Skeletal muscle satellite cell (primary cell): ENCODE measurements at regions not wholly inside any gene's neighbourhood (a gene's known extent, or its start where the extent isn't known, plus 50 kb on each side); places are given as distances from the start of the nearest gene placed in this dataset.

Source experiments
- H3K27me3 ChIP-seq: 2 replicates; pipeline ENCODE4 v1.7.0; 2013; ENCODE audit warnings: low read length; ENCODE audit not compliant: control insufficient read depth, insufficient read depth
- H3K36me3 ChIP-seq: 2 replicates; pipeline ENCODE4 v1.7.0; 2013; ENCODE audit warnings: mild to moderate bottlenecking, control low read depth, low read length; ENCODE audit not compliant: insufficient read depth
- H3K4me1 ChIP-seq: 2 replicates; pipeline ENCODE4 v1.7.0; 2013; ENCODE audit warnings: low read length; ENCODE audit not compliant: control insufficient read depth, insufficient read depth
- H3K4me2 ChIP-seq: 2 replicates; pipeline ENCODE4 v1.7.0; 2013; ENCODE audit warnings: mild to moderate bottlenecking, low read length
- H3K4me3 ChIP-seq: 2 replicates; pipeline ENCODE4 v1.7.0; 2013; ENCODE audit warnings: low read length
- H3K9ac ChIP-seq: 2 replicates; pipeline ENCODE4 v1.7.0; 2013; ENCODE audit warnings: mild to moderate bottlenecking, low read depth, low read length, moderate library complexity
- H3K9me3 ChIP-seq: replicated peaks from 2 replicates; pipeline ENCODE4 v1.7.0; 2013; ENCODE audit warnings: mild to moderate bottlenecking, control low read depth, low read length

GRCh38 chr10:125264757-125265578, 104.6 kb upstream of the CTBP2 start:
- Histone ChIP-seq H3K4me3 (no peak overlapping the region), H3K36me3 (no peaks in the 10 kb centered on the region), H3K27me3 (peaks cover 3% of the 10 kb centered on the region), H3K9me3 (no peaks in the 10 kb centered on the region), H3K9ac (no peak overlapping the region), H3K4me1 (no peaks in the 10 kb centered on the region), H3K4me2 (no peak overlapping the region)

DNA sequence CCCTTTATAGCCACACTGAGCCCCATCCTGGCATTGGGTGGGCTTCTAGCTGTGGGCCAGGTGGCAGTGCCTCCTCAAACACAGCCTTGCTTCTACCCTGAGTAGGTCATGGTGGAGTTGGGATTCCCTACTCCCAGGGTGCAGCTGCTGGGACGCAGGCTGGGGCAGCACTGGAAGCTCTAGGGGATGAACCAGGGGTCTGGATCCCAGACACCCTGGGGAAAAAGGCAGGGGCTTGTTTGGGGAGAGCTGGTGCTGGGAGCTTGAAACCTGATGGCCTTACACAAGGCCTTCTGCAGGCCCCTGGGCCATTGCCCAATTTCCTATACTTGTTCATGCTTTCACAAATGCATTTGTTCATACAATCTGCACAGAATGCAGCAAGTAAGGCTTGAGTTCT, 103.7 kb upstream of the CTBP2 start:
- H3K36me3 ChIP-seq = no peaks in the 10 kb centered on the region
- no peaks in the 10 kb centered on the region for H3K4me1 ChIP-seq
- H3K9me3 ChIP-seq = no peaks in the 10 kb centered on the region
- H3K4me2 ChIP-seq = no peak overlapping the region
- H3K4me3 ChIP-seq = no peak overlapping the region
- peaks cover 3% of the 10 kb centered on the region for H3K27me3 ChIP-seq
- no peak overlapping the region for H3K9ac ChIP-seq

- Histone ChIP-seq H3K27me3 (peaks cover 3% of the 10 kb centered on the region), H3K4me3 (no peak overlapping the region), H3K4me1 (no peaks in the 10 kb centered on the region), H3K9ac (no peak overlapping the region), H3K36me3 (no peaks in the 10 kb centered on the region), H3K4me2 (no peak overlapping the region), H3K9me3 (no peaks in the 10 kb centered on the region)
These were observed 103.2 kb upstream of the CTBP2 start for GRCh38 chr10:125263551-125263950.

DNA sequence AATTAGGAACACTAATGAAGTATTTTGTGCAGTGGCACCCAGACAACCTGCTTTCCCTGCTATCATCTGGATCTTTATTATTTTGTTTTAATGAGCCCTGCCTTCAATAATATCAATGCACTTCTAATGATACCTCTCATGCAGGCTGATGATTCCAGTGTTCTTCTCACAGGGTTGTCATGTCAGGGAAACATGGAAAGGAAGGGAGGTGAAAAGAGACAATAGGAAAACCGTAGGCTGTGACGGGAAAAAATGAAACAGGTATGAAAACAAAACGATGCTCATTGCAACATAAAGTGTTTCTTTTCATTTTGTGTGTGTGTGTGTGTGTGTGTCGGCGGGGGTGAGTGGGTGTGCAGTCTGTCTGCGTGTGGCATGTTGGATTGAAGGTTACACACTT, 102.6 kb upstream of the CTBP2 start:
- no peaks in the 10 kb centered on the region for H3K4me1 ChIP-seq
- no peaks in the 10 kb centered on the region for H3K36me3 ChIP-seq
- H3K9ac ChIP-seq = no peak overlapping the region
- peaks cover 8% of the 10 kb centered on the region for H3K27me3 ChIP-seq
- H3K4me2 ChIP-seq = no peak overlapping the region
- no peak overlapping the region for H3K4me3 ChIP-seq
- H3K9me3 ChIP-seq = no peaks in the 10 kb centered on the region

GRCh38 chr10:125262409-125262808, 102.0 kb upstream of the CTBP2 start:
- peaks cover 10% of the 10 kb centered on the region for H3K27me3 ChIP-seq
- no peak overlapping the region for H3K9ac ChIP-seq
- H3K4me1 ChIP-seq = no peaks in the 10 kb centered on the region
- no peak overlapping the region for H3K4me3 ChIP-seq
- H3K36me3 ChIP-seq = no peaks in the 10 kb centered on the region
- H3K4me2 ChIP-seq = no peak overlapping the region
- H3K9me3 ChIP-seq = no peaks in the 10 kb centered on the region

GRCh38 chr10:125261491-125262186, 101.3 kb upstream of the CTBP2 start:
- Histone ChIP-seq H3K4me1 (no peaks in the 10 kb centered on the region), H3K9ac (no peak overlapping the region), H3K27me3 (peaks cover 10% of the 10 kb centered on the region), H3K4me2 (no peak overlapping the region), H3K4me3 (no peak overlapping the region), H3K9me3 (no peaks in the 10 kb centered on the region), H3K36me3 (no peaks in the 10 kb centered on the region)

GRCh38 chr10:125260260-125260659, 99.9 kb upstream of the CTBP2 start:
- H3K36me3 ChIP-seq = no peaks in the 10 kb centered on the region
- H3K4me2 ChIP-seq = no peak overlapping the region
- H3K27me3 ChIP-seq = peaks cover 10% of the 10 kb centered on the region
- H3K4me3 ChIP-seq = no peak overlapping the region
- H3K4me1 ChIP-seq = no peaks in the 10 kb centered on the region
- H3K9me3 ChIP-seq = no peaks in the 10 kb centered on the region
- no peak overlapping the region for H3K9ac ChIP-seq

- H3K27me3 ChIP-seq = peaks cover 7% of the 10 kb centered on the region
- H3K4me3 ChIP-seq = no peak overlapping the region
- no peaks in the 10 kb centered on the region for H3K4me1 ChIP-seq
- H3K9ac ChIP-seq = no peak overlapping the region
- no peaks in the 10 kb centered on the region for H3K36me3 ChIP-seq
- H3K4me2 ChIP-seq = no peak overlapping the region
- H3K9me3 ChIP-seq = no peaks in the 10 kb centered on the region
These were observed 99.3 kb upstream of the CTBP2 start for GRCh38 chr10:125259651-125260050.

GRCh38 chr10:125258676-125259075, 98.3 kb upstream of the CTBP2 start:
- H3K9me3 ChIP-seq = no peaks in the 10 kb centered on the region
- no peak overlapping the region for H3K9ac ChIP-seq
- H3K4me3 ChIP-seq = no peak overlapping the region
- H3K27me3 ChIP-seq = peaks cover 7% of the 10 kb centered on the region
- H3K36me3 ChIP-seq = no peaks in the 10 kb centered on the region
- no peaks in the 10 kb centered on the region for H3K4me1 ChIP-seq
- H3K4me2 ChIP-seq = no peak overlapping the region

DNA sequence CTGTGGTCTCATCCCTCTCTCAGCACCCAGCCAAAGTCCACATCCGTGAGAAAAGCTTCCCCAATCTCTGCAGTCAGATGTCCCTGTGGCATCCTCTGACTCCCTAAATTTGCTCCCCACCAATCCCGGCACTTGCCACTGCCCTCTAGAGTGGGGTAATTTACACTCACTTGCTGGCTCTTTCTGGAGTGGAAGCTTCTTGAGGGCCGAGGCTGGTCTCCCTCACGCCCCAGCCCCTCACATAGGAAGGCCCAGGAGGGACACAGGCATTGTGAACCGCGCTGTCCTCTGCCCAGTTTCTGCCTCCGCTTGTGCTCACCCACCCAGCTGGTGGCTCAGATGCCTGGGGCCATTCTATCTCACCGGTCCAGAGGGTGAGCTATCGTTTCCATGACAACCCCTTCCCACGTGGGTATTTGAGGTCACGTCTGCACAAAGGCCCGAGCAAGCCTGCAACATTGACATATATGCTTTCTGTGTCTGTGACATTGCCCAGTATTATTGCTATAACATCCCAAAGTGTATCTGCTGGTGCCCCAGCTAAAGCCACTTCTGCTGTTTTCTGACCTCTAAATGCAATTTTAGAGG, 97.3 kb upstream of the CTBP2 start:
- H3K4me2 ChIP-seq = no peak overlapping the region
- no peaks in the 10 kb centered on the region for H3K4me1 ChIP-seq
- no peaks in the 10 kb centered on the region for H3K36me3 ChIP-seq

DNA sequence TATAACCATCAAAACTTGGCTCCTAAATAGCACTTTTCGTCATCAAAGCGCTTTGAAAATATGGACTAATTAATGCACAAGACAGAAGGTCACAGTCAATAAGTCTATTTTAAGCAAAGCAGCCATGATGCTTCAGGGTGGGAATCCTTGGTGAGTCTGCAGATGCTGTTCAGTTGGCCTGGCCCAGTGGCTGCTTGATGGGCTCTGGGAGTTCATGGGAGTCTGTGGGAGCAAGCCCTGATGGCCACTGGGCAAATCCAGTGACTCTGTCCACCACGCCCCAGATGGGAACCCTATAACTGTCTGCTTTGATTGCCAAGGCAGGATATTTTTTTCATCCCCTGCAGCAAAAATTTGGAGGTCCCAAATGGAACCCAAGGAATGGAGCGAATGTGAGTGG, 95.7 kb upstream of the CTBP2 start:
- H3K4me2 ChIP-seq = no peak overlapping the region
- no peaks in the 10 kb centered on the region for H3K36me3 ChIP-seq
- no peaks in the 10 kb centered on the region for H3K4me1 ChIP-seq
- no peak overlapping the region for H3K9ac ChIP-seq
- no peaks in the 10 kb centered on the region for H3K9me3 ChIP-seq
- peaks cover 7% of the 10 kb centered on the region for H3K27me3 ChIP-seq
- no peak overlapping the region for H3K4me3 ChIP-seq

More for the DNA sequence above, 97.3 kb upstream of the CTBP2 start:
- no peaks in the 10 kb centered on the region for H3K9me3 ChIP-seq
- H3K4me3 ChIP-seq = no peak overlapping the region
- no peak overlapping the region for H3K9ac ChIP-seq
- H3K27me3 ChIP-seq = peaks cover 7% of the 10 kb centered on the region
